ENCODE measurements at regions not wholly inside any gene's neighbourhood (a gene's known extent, or its start where the extent isn't known, plus 50 kb on each side); places are given as distances from the start of the nearest gene placed in this dataset.
A peak's percentile ranks its signal among the peaks of the same experiment; 100 is the strongest.

DNA sequence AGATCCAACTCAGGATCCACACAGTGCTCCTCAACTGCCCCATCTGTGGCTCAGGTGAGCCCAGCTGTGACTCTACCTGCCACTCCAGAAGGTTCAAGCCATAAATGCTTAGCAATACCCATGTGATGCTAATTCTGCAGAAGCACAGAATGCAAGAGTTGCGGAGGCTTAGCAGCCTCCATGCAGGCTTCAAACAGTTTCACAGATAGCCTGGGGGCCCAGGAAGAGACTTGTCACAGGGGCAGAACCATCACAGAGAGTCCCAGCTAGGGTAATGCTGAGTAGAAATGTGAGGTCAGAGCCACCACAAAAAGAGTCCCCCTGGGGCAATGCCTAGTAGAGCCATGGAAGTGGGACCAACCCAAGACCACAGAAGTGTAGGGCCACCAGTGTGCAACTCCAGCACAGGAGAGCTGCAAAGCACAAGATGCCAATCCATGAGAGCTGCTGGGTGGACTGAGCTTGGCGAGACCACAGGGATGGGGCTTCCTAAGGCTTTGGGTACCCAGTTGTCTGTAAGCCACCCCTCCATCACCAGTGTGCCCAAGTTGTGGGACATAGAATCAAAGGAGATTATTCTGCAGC, 283.9 kb downstream of the UBE3D start:
- 93 to 100% methylated on average over 1 to 2 of the region's 2 CpGs for WGBS, 2 donors
- Histone ChIP-seq H3K27ac (no peak overlapping the region), H3K4me3 (no peak overlapping the region), H3K9me3 (no peaks in the 10 kb centered on the region), H3K36me3 (no peaks in the 10 kb centered on the region), H3K4me1 (no peaks in the 10 kb centered on the region), H3K27me3 (no peaks in the 10 kb centered on the region)
- TF ChIP-seq EP300 (IDR thresholded peaks at IDR 0.05), result no peak
- TF ChIP-seq, protein P1, sequence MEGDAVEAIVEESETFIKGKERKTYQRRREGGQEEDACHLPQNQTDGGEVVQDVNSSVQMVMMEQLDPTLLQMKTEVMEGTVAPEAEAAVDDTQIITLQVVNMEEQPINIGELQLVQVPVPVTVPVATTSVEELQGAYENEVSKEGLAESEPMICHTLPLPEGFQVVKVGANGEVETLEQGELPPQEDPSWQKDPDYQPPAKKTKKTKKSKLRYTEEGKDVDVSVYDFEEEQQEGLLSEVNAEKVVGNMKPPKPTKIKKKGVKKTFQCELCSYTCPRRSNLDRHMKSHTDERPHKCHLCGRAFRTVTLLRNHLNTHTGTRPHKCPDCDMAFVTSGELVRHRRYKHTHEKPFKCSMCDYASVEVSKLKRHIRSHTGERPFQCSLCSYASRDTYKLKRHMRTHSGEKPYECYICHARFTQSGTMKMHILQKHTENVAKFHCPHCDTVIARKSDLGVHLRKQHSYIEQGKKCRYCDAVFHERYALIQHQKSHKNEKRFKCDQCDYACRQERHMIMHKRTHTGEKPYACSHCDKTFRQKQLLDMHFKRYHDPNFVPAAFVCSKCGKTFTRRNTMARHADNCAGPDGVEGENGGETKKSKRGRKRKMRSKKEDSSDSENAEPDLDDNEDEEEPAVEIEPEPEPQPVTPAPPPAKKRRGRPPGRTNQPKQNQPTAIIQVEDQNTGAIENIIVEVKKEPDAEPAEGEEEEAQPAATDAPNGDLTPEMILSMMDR (IDR thresholded peaks at IDR 0.05), result no peak
- TF ChIP-seq POLR2AphosphoS5 (IDR thresholded peaks at IDR 0.05), result no peak
- no peak for TF ChIP-seq POLR2A (IDR thresholded peaks at IDR 0.05)
- DNase-seq, result no peak
- ATAC-seq (ENCODE audit: low FRiP score in 2 of 2), result no peak

- Histone ChIP-seq H3K9me3 (no peaks in the 10 kb centered on the region), H3K4me3 (no peak overlapping the region), H3K27ac (no peak overlapping the region), H3K27me3 (no peaks in the 10 kb centered on the region), H3K4me1 (no peaks in the 10 kb centered on the region), H3K36me3 (no peaks in the 10 kb centered on the region)
- TF ChIP-seq EP300 (IDR thresholded peaks at IDR 0.05) (no peak), POLR2AphosphoS5 (IDR thresholded peaks at IDR 0.05) (no peak), POLR2A (IDR thresholded peaks at IDR 0.05) (no peak)
- TF ChIP-seq, protein P1 (IDR thresholded peaks at IDR 0.05), result peak in 1 of 6 experiments; percentile 16
- DNase-seq (no peak), ATAC-seq (ENCODE audit: low FRiP score in 2 of 2) (peak in 1 of 2 donors; percentile 31)
- WGBS, 2 donors, result 52 to 68% methylated on average over 6 of the region's 6 CpGs
Observed at GRCh38 chr6:82783587-82784236, 281.9 kb downstream of the UBE3D start.

GRCh38 chr6:82785206-82785605, 280.4 kb downstream of the UBE3D start:
- 83 to 86% methylated on average over 2 of the region's 2 CpGs for whole genome bisulfite sequencing, 2 donors
- Histone ChIP-seq H3K4me3 (no peak overlapping the region), H3K36me3 (no peaks in the 10 kb centered on the region), H3K27me3 (no peaks in the 10 kb centered on the region), H3K27ac (no peak overlapping the region), H3K4me1 (no peaks in the 10 kb centered on the region), H3K9me3 (no peaks in the 10 kb centered on the region)
- DNase-seq (no peak), ATAC-seq (ENCODE audit: low FRiP score in 2 of 2) (no peak)
- no peak for TF ChIP-seq POLR2A (IDR thresholded peaks at IDR 0.05)
- TF ChIP-seq POLR2AphosphoS5 (IDR thresholded peaks at IDR 0.05), result no peak
- TF ChIP-seq, protein P1 (IDR thresholded peaks at IDR 0.05), result no peak
- TF ChIP-seq EP300 (IDR thresholded peaks at IDR 0.05), result no peak

GRCh38 chr6:82786248-82786647, 279.4 kb downstream of the UBE3D start:
- ATAC-seq (ENCODE audit: low FRiP score in 2 of 2), result no peak
- H3K4me1 ChIP-seq, result no peaks in the 10 kb centered on the region
- no peaks in the 10 kb centered on the region for H3K27me3 ChIP-seq
- TF ChIP-seq, protein P1 (IDR thresholded peaks at IDR 0.05), result no peak
- TF ChIP-seq POLR2AphosphoS5 (IDR thresholded peaks at IDR 0.05), result no peak
- TF ChIP-seq EP300 (IDR thresholded peaks at IDR 0.05), result no peak
- TF ChIP-seq POLR2A (IDR thresholded peaks at IDR 0.05), result no peak
- H3K27ac ChIP-seq, result no peak overlapping the region
- DNase-seq, result no peak
- H3K36me3 ChIP-seq, result no peaks in the 10 kb centered on the region
- no peaks in the 10 kb centered on the region for H3K9me3 ChIP-seq
- WGBS, 2 donors, result 86 to 91% methylated on average over 3 of the region's 3 CpGs
- H3K4me3 ChIP-seq, result no peak overlapping the region

GRCh38 chr6:82795940-82796339, 269.7 kb downstream of the UBE3D start:
- H3K27me3 ChIP-seq, result no peaks in the 10 kb centered on the region
- H3K4me3 ChIP-seq, result no peak overlapping the region
- DNase-seq, result no peak
- no peaks in the 10 kb centered on the region for H3K9me3 ChIP-seq
- TF ChIP-seq, protein P1 (IDR thresholded peaks at IDR 0.05), result no peak
- TF ChIP-seq POLR2AphosphoS5 (IDR thresholded peaks at IDR 0.05) (no peak), POLR2A (IDR thresholded peaks at IDR 0.05) (no peak), EP300 (IDR thresholded peaks at IDR 0.05) (no peak)
- H3K27ac ChIP-seq, result no peak overlapping the region
- no peak for ATAC-seq (ENCODE audit: low FRiP score in 2 of 2)
- no peaks in the 10 kb centered on the region for H3K4me1 ChIP-seq
- 59 to 79% methylated on average over 1 of the region's 1 CpG for WGBS, 2 donors
- no peaks in the 10 kb centered on the region for H3K36me3 ChIP-seq
